Bronchial epithelial cell (primary cell): ENCODE measurements at regions not wholly inside any gene's neighbourhood (a gene's known extent, or its start where the extent isn't known, plus 50 kb on each side); places are given as distances from the start of the nearest gene placed in this dataset.
A peak's percentile ranks its signal among the peaks of the same experiment; 100 is the strongest.

ENCODE experiments used
- DNase-seq: peaks from one replicate; pipeline ENCODE4 v3.0.0-alpha.2; 2010; ENCODE audit warnings: low read depth
- FAIRE-seq: peaks from 2 replicates; lab custom pipeline; 2011; peaks lifted over from hg19 to GRCh38; lab: Jason Lieb, UNC
- H3K27me3 ChIP-seq: 2 replicates; pipeline ENCODE4 v1.5.1; 2011; ENCODE audit warnings: low read length; ENCODE audit not compliant: control insufficient read depth, insufficient read depth
- H3K36me3 ChIP-seq: 2 replicates; pipeline ENCODE4 v1.5.1; 2011; ENCODE audit warnings: low read length; ENCODE audit not compliant: control insufficient read depth, insufficient read depth
- H3K4me3 ChIP-seq: 2 replicates; pipeline ENCODE4 v1.5.1; 2011; ENCODE audit warnings: mild to moderate bottlenecking, low read depth, low read length, control low read depth
- TF ChIP-seq, protein P1 (sequence below): IDR thresholded peaks from 2 replicates; pipeline ENCODE4 v1.5.1; 2011; ENCODE audit warnings: mild to moderate bottlenecking, moderate library complexity, low read length, control low read depth, inconsistent platforms; ENCODE audit not compliant: insufficient read depth, severe bottlenecking

DNA sequence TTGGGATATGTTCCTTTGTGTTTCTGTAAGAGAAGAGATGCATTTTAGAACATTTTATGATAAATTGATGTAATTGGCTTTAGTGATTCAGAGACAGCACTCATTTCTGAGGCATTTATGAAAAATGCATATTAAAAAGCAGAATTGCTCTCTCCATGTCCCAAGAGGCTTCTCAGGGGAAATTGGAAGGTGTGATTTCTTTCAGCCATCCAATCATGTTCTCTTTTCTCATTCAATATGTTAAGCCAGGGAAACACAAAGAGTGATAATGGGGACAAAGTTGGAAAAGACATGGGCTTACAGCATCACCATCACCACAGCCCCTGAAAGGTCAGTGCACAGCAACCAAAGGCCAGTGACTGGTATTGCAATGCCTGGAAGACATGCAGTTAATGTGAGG lies 129.9 kb upstream of the COL1A2 start:
- Histone ChIP-seq H3K27me3 (no peaks in the 10 kb centered on the region), H3K4me3 (no peak overlapping the region), H3K36me3 (no peaks in the 10 kb centered on the region)
- DNase-seq (no peak), FAIRE-seq (no peak)
- TF ChIP-seq, protein P1, sequence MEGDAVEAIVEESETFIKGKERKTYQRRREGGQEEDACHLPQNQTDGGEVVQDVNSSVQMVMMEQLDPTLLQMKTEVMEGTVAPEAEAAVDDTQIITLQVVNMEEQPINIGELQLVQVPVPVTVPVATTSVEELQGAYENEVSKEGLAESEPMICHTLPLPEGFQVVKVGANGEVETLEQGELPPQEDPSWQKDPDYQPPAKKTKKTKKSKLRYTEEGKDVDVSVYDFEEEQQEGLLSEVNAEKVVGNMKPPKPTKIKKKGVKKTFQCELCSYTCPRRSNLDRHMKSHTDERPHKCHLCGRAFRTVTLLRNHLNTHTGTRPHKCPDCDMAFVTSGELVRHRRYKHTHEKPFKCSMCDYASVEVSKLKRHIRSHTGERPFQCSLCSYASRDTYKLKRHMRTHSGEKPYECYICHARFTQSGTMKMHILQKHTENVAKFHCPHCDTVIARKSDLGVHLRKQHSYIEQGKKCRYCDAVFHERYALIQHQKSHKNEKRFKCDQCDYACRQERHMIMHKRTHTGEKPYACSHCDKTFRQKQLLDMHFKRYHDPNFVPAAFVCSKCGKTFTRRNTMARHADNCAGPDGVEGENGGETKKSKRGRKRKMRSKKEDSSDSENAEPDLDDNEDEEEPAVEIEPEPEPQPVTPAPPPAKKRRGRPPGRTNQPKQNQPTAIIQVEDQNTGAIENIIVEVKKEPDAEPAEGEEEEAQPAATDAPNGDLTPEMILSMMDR: no peak

DNA sequence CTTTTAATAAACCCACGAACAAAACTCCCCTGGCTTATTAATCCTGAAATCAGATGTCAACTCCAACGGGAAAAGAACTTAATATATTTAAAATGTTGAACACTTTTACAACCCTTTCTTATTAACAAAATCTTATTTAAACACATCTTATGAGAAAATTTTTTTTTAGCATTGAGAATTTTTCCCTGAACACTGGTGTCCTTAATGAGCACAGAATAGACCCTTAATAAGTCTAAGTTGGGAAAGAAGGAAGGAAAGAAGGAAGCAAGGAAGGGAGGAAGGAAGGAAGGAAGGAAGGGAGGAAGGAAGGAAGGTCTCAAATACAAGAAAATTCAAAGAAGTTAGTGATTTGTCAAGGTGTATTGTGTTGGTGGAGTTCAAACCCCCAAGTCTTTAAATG lies 129.2 kb upstream of the COL1A2 start:
- H3K4me3 ChIP-seq: no peak overlapping the region
- DNase-seq: no peak
- no peak for FAIRE-seq
- TF ChIP-seq, protein P1: no peak
- H3K27me3 ChIP-seq: no peaks in the 10 kb centered on the region
- H3K36me3 ChIP-seq: no peaks in the 10 kb centered on the region

DNA sequence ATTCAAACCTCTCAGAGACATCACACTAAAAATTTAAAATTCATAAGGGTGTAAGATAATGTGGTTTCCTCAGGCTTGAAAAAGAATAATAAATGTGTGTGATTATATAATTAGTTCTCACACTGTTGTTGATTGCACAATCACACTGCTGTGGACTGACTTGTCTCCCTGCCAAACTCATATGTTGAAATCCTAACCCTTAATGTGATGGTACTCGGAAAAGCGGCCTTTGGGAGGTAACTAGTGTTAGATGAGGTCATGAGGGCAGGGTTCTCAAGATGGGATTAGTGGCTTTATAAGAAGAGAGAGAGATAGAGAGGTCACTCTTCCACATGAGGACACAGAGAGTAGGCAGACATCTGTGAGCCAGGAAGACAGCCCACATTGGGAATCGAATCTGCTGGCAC lies 128.5 kb upstream of the COL1A2 start:
- no peaks in the 10 kb centered on the region for H3K36me3 ChIP-seq
- no peak overlapping the region for H3K4me3 ChIP-seq
- TF ChIP-seq, protein P1: no peak
- no peaks in the 10 kb centered on the region for H3K27me3 ChIP-seq
- DNase-seq (peak; percentile 70), FAIRE-seq (no peak)

DNA sequence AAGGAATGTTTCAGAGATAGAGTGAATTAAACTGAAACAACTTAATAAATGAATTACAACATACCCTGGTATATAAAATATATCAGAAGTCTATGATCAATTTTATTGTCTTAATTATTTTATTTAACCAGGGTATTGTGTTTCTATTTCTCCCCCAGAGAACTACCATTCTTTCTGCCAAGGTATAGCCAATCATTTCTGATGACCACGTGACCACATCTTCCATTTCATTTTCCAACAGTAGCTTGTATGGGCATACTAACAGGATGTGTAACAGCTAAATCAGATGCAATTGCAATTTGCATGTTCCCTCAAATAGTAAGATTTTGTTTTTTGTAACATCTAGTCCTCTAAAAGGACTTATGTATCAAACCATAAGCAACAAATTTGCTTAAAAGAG lies 123.9 kb upstream of the COL1A2 start:
- Histone ChIP-seq H3K27me3 (no peaks in the 10 kb centered on the region), H3K4me3 (no peak overlapping the region), H3K36me3 (no peaks in the 10 kb centered on the region)
- DNase-seq: no peak
- FAIRE-seq: no peak
- TF ChIP-seq, protein P1: no peak

DNA sequence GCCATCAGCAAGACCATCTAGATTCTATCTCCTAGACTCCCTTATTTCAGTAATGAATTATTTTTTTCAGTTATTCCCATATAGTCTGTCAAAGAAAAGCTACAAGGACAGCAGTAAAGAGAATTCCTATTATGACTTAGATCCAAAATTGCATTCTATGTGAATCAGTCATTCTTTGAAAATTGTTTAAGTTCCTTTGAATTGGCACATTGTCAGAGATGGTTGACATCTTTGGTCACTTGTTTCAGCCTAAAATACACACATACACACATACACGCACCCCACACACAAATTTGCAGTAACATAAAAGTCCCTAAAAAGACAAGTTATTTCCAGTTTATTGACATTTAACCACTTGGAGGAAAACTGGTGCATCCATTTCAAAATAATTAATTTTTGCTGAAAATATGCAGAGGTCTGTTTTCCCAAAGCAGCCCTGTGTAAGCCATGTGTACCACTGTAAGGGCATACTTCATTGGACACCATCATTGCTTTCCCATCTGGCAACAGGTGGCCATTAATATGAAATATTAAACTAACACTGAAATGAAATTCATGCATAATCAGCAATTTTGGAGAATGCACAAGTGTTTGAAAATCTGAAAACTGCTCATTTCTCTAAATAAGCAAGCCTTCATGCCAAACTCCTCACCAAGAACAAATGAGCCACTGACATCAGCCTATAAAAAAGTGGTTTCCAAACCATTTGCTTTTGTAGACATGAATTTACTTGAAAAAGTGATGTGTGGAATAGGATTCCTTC lies 121.7 kb upstream of the COL1A2 start:
- no peak for DNase-seq
- Histone ChIP-seq H3K4me3 (no peak overlapping the region), H3K27me3 (no peaks in the 10 kb centered on the region), H3K36me3 (no peaks in the 10 kb centered on the region)
- FAIRE-seq: no peak
- TF ChIP-seq, protein P1: no peak

DNA sequence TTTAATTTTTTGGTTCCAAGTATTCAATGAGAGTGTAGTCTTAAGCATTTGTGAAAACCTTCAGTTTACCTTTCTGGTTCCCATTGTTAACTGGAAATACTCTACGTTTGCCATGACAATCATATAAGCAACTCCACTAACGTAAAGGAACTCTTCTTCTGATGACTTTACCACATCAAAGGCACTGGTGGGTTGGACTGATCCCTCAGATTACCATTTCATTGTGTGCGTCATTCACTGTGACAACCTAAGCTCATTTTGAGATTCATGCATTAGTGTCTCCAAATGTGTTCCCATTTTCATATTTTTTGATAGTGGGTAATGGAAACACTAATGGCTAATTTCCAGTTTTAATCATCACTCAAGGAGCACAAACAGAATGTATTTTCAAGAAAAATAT lies 119.9 kb upstream of the COL1A2 start:
- FAIRE-seq: no peak
- TF ChIP-seq, protein P1: no peak
- no peak overlapping the region for H3K4me3 ChIP-seq

More for the DNA sequence above, 119.9 kb upstream of the COL1A2 start:
- H3K36me3 ChIP-seq: no peaks in the 10 kb centered on the region
- H3K27me3 ChIP-seq: no peaks in the 10 kb centered on the region
- DNase-seq: no peak
